CD4-positive, alpha-beta T cell treated with Interleukin-12 subunit alpha and Interleukin-12 subunit beta, for 1 hour (primary cell): ENCODE measurements at regions not wholly inside any gene's neighbourhood (a gene's known extent, or its start where the extent isn't known, plus 50 kb on each side); places are given as distances from the start of the nearest gene placed in this dataset.
"Not testable (repeated sequence)": the region's sequence is repeated elsewhere in the genome, so short reads cannot be mapped to it uniquely, and the experiment has no call there.

Experiments used
- DNase-seq: peaks from one replicate; pipeline ENCODE4 v3.0.0-alpha.2; 2020

DNA sequence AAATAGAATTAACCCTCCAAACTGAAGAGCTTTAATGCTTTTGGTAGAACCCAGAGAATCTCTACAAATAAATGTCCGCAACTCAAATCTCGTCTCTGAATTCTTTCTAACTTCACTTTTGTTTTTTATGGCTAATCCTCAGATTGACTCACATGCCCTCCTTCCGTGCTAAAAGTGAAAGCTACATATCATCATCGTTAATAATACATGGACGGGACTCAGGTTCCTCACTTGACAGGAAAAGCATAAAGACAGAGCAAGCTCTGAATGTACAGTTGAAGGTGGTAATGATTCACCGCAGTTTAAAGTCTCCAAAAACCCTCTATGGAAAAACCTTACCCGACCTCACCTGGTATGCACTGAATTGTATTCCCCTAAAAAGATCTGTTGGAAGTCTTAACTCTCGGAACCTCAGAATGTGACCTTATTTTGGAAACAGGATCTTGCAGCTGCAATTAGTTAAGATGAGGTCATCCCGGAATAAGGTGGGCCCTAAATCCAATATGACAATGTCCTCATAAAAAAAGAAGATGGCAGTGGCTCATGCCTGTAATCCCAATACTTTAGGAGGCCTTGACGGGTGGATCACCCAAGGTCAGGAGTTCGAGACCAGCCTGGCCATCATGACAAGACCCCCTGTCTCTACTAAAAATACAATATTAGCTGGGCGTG lies 147.4 kb upstream of the FOXN3 start:
- DNase-seq, result no peak

DNA sequence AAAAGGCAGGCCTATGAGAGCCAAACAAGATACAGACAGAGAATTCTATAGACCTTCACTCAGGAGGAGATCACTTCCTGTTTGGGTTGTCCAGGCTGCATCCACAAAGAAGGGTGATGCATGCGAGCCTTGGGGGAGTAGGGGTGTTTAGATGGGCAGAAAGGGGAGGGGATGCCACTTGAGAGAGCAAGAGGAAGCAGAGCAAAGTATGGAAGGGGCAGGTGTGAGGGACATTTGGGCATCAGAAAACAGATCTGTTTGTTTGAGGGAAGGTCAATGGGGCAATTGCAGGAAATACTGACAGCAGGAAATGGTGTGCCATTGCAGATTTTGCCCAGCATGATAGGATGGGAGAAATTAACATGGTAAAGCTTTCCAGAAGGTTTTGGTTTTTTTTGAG lies 146.4 kb upstream of the FOXN3 start:
- DNase-seq, result no peak

DNA sequence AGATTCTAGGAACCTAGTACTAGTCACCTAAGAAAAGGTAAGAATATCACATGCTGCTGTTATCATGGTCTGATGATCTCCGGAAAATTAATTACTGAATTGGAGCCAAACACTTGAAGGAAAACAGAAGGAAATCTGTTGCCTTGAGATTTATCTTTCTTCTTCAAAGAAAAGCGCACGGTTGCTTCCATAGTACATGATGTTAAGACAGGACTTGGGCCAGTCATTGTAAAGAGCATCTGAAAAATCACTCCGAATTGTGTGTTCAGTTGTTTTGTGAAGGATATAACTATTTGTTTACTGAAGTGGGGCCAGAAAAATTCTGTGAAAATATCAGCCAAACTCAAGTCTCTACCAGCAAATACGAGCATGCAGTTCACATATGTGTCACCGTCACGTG lies 134.9 kb upstream of the FOXN3 start:
- no peak for DNase-seq

DNA sequence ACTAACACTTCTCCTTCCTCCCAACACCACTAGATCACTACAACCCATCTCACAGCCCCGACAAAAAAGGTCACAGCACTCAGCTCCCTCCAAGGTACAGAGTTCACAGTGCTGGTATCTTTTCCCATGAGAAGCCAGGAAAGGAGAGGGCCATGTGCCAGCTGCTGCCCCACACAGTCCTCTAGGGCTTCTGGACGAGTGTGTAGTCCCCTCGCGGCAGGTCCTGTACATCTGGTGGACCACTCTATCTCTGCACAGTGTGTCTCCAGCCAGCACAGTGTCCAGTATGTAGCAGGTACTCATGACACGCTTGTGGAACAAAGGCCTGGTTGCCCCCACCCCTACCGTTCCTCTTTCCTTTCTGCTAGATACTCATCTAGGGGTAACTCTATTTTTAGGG lies 134.4 kb upstream of the FOXN3 start:
- no peak for DNase-seq

DNA sequence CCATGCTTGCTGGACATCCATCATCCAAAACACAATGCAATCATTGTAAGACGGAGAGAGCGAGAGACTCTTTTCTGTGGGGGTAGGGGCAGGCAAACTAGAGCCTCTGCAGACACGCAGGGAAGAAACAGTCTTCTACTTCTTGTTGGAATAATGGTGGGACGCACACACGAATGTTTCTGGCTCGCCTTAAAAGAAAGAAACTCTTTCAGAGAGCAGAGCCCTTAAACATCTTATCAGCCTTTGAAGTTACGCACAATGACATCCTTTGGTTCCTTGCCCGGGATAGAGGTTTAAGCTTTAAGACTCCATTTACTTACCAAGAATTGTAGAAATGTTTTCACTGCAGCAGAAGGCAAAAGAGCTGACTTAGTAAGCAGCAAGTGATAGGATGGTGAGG lies 133.8 kb upstream of the FOXN3 start:
- no peak for DNase-seq

DNA sequence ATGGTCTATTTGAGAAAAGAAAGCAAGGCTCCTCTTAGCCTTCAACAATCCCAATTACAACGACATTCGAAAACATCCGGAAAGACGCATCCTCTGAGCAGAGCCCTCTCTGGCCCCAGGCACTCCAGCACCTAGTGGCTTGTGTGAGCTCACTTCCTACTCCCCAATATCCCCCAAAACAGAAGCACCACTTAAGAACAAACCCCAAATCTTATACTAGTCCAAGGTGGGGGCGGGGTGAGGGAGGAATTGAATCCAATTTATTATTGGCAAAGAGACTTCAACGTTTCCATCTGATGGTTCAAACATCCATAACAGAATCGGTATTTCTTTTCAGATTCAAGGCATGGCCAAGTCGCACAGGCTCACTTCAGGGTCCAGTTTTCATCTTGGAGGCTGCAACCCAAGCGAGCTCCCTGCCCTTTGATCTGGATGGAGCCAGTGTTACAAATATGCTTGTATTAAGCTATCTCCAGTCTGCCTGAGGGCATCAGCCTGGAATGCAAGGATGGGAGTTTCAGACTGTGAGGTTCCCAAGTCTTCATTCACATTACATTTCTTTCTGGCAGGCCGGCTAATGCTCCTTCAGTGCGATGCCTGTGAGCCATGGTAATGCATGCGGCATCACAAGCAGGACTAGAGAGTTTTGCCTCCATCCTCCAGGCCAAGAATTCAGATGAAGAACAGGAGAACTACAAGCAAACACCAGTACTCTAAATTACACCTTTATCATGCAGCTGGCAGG lies 132.5 kb upstream of the FOXN3 start:
- DNase-seq, result no peak

DNA sequence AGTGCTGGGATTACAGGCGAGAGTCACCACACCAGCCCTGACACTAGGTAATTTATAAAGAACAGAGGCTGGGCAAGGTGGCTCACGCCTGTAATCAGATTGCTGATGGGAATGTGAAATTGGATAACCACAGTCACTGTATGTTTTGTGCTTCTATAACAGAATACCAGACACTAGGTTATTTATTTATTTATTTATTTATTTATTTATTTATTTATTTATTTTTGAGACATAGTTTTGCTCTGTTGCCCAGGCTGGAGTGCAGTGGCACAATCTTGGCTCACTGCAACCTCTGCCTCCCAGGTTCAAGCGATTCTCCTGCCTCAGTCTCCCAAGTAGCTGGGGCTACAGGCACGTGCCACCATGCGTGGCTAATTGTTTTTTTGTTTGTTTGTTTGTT lies 130.0 kb upstream of the FOXN3 start:
- DNase-seq, result not testable (repeated sequence)

DNA sequence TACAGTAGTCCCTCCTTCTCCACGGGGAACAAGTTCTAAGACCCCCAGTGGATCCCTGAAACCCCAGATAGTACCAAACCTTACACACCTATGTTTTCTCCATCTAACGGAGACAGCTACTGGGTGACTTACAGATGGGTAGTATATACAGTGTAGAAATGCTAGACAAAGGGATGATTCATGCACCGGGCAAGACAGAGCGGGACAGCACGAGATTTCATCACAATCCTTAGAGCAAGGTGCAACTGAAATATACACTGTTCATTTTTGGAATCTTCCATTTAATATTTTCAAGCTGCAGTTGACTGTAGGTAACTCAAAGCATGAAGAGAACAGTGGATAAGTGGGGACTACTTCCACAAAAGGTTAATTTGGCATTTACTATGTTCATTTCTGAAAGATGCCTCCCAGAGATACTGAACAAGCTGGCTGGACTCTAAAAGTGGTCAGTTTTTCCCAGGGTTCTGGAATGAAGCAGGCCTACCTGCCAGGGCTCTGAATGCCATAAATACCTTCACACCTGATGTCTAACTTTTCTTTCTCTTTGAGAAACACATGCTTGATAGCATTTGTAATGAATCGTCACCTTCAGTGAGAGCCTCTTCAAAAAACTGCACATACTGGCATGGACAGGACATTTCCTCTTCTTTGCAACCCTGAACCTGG lies 127.7 kb upstream of the FOXN3 start:
- DNase-seq, result no peak

DNA sequence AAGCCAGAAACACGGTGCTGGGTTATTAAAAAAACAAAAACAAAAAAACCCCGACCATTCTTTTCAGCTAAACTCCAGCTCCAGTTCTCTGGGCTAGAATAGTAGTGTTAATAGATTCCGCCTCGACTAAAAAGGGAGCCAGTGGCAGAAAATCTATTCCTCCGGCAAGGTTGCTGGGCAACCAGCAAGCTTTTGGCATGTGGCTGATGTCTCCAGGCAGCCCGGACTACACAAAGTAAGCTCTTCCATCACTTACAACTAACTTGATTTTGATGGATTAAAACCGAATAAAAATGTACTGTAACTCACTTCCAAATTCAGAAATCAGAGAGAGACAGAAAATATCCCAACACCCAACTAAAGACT lies 126.4 kb upstream of the FOXN3 start:
- no peak for DNase-seq

DNA sequence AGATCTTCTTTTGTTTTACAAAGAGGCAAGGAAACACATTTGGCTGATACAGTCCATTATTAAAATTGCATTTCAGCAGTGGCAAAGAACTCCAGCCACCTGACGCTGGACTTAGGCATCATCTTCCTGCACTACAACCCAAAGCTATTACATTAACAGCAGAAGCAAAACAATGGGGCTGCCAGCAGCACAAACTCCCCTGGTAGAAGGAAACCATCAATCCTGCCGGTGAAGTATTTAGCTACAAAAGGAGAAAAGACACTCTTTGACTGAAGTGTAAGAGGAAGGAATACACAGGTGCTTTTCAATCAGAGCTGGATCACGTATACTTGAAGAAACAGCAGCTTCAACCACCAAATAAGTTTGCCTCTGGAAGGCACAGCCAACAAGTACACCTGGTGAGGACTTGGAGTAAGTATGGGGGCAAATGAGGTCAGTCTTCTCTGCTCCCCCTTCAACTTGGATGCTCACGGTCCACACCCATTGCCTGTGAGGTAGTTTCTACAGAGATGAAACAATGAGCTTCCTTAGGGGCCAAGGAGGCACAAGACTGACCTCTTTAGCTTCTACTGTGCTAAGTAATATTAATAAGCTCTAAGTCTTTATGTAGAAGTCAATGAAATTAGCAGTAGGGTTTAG lies 125.9 kb upstream of the FOXN3 start:
- no peak for DNase-seq

DNA sequence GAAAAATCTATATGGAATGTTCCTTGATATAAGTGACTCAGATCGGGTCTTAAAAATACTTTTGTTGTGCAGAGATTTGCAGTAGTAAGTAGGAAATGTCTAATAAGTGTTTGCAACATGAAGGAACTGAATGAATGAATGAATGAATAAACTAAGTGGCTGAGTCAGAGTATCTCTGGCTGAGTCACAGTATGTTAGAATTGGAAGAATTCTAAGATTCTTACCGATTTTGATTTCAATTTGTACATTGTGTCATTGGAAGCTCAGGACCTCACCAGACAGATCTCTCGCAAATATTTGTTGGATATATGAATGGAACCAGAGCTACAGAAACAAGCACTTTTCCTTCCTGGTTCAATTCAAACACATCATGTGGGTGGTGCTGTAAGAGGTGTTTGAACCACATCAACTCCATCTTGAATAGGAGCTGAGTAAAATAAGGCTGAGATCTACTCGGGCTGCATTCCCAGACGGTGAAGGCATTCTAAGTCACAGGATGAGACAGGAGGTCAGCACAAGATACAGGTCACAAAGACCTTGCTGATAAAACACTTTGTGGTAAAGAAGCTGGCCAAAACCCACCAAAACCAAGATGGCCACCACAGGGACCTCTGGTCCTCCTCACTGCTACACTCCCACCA lies 123.9 kb upstream of the FOXN3 start:
- DNase-seq, result no peak

DNA sequence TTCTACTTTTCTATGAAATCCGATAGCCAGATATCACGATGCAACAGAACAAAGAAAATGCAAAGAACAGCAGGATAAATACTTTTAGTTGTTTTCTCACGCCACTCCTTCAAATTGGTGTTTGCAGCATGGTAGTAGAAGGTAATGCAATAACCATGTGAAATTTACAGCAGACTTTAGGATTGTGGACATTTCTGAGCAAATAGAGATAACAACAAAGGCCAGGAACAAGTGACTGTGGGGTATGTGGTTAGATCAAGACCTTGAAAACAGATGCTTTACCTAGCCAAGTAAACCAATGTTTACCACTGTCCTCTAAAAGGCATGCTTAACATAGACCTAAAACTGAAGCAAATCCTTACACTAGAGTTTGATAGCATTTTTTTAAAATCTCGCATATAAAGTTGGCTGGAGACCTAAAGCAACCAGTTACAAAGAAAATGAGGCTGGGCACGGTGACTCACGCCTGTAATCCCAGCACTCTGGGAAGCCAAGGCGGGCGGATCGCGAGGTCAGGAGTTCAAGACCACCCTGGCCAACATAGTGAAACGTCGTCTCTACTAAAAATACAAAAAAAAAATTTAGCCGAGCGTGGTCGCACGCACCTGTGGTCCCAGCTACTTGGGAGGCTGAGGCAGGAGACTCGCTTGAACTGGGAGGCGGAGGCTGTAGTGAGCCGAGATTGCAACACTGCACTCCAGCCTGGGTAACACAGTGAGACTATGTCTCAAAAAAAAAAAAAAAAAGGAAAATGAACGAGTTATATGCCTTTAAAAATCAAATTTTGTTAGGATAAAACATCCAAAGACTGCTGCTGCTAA lies 123.2 kb upstream of the FOXN3 start:
- no peak for DNase-seq

DNA sequence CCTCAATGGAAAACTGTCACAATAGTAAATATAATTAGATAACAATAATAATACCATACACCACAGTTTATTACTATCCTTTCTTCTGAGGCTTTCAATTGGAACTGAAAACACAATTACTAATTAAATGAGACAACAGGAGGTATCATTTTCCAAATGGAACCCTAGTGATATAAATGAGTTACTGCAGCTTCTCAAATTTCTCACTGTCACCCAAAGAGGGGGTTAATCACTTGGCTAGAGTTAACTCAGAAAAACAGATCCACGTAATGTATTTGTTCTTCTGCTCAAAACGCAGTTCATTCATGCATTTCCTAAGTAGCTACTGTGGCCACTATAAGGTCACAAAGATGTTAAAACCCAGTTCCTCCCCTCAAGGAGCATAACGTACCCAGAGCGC lies 120.9 kb upstream of the FOXN3 start:
- DNase-seq, result no peak

DNA sequence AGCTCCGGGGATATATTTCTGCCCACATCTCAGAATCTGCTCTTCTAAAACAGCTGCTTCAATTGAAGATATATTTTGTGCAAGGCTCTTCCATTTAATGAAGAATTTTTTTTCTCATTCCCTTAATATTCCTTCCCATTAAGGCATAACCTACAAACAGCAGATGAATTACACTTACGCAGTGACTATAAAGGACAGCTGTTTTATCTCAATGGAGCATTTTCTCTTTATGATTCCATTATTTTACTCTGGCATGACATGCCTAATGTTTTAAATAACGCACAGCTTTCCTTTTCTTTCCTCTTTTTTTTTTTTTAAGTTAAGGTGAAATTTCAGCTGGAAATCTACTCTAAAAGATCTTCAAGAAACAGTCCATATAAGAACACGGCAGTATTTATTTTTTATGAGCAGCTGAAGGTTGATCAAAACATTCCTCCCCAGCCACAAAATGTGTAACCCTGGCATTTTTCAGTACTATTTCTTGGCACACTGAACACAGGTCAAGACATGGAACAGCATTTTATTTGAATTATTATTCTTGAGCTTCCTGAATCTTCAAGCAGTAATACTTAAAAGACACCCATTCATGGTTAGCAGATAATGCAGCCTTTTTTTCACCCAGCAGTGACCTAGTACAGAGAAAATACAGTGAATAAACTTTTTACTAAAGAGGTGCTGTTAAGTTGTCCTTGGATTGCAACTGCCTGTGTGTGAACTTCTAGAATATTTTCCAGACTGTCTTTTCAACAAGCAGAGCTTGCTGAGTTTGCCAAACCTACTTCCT lies 118.1 kb upstream of the FOXN3 start:
- DNase-seq, result no peak

DNA sequence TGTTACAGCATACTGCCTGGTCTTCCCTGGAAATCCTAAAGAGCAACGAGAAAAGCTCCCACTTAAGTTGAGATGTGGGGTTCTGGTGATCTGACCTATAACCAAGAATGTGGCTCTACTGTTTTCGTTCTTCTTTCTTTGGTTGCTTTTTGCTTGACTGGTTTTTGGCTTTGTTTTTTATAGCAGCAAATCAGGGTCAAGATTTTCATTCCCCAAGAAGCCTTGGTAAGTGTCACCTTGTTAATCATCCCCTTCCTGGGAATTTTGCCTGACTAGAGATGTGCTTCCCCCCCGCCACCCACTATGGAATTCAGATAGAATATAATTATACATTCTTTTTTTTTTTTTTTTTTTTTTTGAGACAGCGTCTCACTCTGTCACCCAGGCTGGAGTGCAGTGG lies 116.7 kb upstream of the FOXN3 start:
- no peak for DNase-seq

DNA sequence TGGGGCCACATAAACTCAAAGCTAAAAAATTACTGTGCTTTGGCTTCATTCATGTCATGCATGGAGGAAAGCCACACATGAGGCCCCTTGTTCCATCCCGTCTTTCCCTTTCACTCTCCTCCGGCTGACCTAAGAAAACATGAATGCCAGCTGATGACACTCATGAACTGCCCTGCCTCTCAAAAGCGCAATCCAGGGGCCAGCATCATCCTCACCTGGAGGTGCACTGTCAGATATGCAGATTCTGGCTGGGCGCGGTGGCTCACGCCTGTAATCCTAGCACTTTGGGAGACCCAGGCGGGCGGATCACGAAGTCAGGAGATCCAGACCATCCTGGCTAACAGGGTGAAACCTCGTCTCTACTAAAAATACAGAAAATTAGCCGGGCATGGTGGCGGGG lies 116.1 kb upstream of the FOXN3 start:
- no peak for DNase-seq

DNA sequence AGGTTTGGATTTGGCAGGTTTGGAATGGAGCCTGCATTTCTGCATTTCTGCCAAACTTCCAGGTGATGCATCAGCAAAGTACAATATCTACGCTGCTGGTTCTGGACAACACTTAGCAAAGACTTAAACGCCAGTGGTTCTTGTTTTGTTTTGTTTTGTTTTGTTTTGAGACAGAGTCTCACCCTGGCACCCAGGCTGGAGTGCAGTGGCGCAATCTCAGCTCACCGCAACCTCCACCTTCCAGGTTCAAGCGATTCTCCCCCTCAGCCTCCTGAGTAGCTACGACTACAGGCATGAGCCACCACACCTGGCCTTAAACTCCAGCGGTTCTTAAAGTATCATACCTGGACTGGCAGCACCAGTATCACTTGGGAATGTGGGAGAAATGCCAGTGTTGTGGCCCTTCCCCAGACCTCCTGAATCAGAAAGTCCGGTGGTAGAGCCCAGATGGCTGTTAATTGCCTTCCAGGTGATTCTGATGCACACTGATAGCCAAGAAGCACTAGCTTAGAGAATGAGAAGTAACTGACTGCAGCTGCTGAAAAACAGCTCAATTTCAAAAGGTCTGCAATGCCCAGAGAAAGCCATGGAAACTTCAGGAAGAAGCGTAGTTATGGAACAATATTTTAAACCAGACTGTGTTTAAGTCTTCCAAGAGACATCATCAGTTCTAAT lies 114.8 kb upstream of the FOXN3 start:
- DNase-seq, result no peak

DNA sequence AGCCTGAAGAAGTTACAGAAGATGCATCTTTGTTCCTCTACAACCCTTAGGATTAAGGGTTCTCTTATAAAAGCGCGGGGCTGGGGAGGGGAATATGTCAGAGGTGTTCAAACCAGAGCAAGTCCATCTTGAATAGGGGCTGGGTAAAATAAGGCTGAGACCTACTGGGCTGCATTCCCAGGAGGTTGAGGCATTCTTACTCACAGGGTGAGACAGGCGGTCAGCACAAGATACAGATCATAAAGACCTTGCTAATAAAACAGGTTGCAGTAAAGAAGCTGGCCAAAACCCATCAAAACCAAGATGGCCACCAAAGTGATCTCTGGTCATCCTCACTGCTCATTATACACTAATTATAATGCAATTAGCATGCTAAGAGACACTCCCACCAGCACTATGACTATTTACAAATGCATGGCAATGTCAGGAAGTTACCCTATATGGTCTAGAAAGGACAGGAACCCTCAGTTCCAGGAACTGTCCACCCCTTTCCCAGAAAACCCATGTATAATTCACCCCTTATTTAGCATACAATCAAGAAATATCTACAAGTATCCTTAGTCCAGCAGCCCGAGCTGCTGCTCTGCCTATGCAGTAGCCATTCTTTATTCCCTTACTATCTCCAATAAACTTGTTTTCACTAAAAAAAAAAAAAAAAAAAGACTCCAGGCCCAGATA lies 108.1 kb upstream of the FOXN3 start:
- DNase-seq, result no peak

DNA sequence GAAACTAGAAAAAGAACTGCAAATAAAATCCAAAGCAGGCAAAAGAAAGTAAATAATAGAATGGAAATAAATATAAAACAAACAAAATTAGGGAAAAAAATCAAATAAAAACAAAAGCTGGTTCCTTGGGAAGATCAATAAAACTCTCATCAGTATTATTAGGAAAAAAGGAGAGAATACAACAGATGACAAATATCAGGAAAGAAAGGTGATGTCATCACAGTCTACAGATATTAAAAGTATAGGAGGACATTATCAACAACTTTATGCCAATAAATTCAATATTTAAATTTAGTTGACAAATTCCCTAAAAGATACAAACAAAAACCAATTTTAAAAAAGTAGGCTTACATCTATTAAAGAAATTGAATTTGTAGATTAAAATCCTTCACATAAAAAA lies 107.4 kb upstream of the FOXN3 start:
- DNase-seq, result no peak

DNA sequence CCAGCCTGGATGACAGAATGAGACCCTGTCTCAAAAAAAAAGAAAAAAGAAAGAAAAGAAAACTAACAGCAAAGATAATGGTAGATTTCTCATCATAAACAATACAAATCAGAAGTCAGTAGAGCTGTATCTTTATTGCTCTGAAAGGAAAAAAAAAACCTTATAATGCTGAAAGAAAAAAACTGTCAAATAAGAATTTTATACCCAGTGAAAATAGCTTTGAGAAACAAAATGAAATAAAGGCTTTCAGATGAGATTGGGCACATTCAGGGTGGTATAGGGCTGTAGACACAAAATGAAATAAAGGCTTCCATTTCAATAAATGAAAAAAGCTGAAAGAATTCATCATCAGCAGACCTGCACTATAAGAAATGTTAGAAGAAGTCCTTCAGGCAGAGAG lies 105.0 kb upstream of the FOXN3 start:
- no peak for DNase-seq

DNA sequence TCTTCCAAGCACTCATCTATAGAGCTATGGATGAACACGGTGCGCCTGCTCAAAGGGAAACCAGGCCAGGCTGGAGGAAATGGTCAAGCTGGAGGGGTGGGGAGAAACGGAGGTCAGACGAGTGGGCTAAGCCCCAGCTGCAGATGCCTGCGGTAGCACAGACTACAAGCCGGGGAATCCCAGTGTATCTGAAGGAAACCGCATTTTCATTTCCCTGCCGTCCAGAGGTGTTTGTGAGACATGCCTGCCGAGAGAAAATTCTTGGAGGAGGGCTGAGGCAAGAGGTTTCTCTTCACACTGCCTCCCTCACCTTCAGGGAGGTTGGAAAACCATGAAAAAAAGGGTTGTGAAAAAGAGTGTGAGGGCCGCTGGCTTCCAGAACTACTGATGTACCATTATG lies 102.0 kb upstream of the FOXN3 start:
- DNase-seq, result no peak
